ENCODE measurements at regions not wholly inside any gene's neighbourhood (a gene's known extent, or its start where the extent isn't known, plus 50 kb on each side); places are given as distances from the start of the nearest gene placed in this dataset.

DNA sequence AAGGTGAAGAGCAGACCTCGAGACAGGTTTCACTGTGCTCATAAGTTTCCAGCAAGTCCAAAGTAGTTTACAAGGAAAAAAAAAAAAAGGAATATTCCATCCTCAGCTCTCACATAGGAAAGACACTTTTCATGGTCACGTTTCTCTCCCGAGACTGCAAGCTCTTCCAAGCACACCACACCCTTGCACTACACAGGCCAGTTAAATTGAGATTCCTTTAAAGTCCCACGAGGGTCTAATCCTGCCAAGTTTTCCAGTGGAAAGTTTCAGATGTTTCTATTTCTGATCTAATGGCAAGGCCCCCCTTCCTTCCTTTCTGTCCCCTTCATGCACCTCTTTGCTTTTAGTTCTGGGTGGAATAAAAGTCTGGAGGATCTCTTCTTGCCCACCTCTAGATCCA, 67.9 kb upstream of the PCDH19 start:
- no peak for TF ChIP-seq CTCF (IDR thresholded peaks at IDR 0.05; ENCODE audit: low read depth, low read length)
- no peak overlapping the region for H3K4me3 ChIP-seq (ENCODE audit: low read depth, low read length)

GRCh38 chrX:100477467-100477866, 67.4 kb upstream of the PCDH19 start:
- no peak overlapping the region for H3K4me3 ChIP-seq (ENCODE audit: low read depth, low read length)
- TF ChIP-seq CTCF (IDR thresholded peaks at IDR 0.05; ENCODE audit: low read depth, low read length): no peak

All from WI38 (cell line).